GM12878 (cell line): ENCODE measurements at regions not wholly inside any gene's neighbourhood (a gene's known extent, or its start where the extent isn't known, plus 50 kb on each side); places are given as distances from the start of the nearest gene placed in this dataset.
A peak's percentile ranks its signal among the peaks of the same experiment; 100 is the strongest.

ENCODE experiments used
- FOXK2 ChIP-seq: fragments of 450-650 bp; IDR thresholded peaks from 2 replicates; pipeline ENCODE4 v1.6.1; 2017; ENCODE audit warnings: mild to moderate bottlenecking, moderate library complexity
- IKZF1 ChIP-seq: fragments of 450-650 bp; conservative IDR thresholded peaks from 2 replicates; pipeline ENCODE4 v1.6.1; 2017; ENCODE audit warnings: antibody characterized with exemption, mild to moderate bottlenecking
- IKZF2 ChIP-seq, 2 experiments: fragments of 450-650 bp; IDR thresholded peaks; 2 replicates each; pipeline ENCODE4 v1.6.1; 2017; ENCODE audit warnings: mild to moderate bottlenecking in 2 of 2, moderate library complexity in 2 of 2
- MYC ChIP-seq: IDR thresholded peaks from 2 replicates; pipeline ENCODE4 v1.6.1; 2011; ENCODE audit warnings: mild to moderate bottlenecking, low read length, moderate library complexity, inconsistent platforms; ENCODE audit not compliant: insufficient read depth, insufficient replicate concordance, insufficient read length, severe bottlenecking
- POU2F2 ChIP-seq: IDR thresholded peaks from 3 replicates; pipeline ENCODE4 v1.6.1; 2011; ENCODE audit warnings: low read depth, mild to moderate bottlenecking, low read length, borderline replicate concordance
- RUNX3 ChIP-seq: IDR thresholded peaks from 2 replicates; pipeline ENCODE4 v1.6.1; 2012; ENCODE audit warnings: low read length, inconsistent platforms
- ZNF217 ChIP-seq: fragments of 450-650 bp; IDR thresholded peaks from 2 replicates; pipeline ENCODE4 v1.6.1; 2017; ENCODE audit warnings: antibody characterized with exemption, mild to moderate bottlenecking
- ZSCAN29 ChIP-seq: fragments of 450-650 bp; IDR thresholded peaks from 2 replicates; pipeline ENCODE4 v1.6.1; 2017; ENCODE audit warnings: mild to moderate bottlenecking, moderate library complexity
- TF ChIP-seq, protein P1 (sequence below), 3 experiments: IDR thresholded peaks in 2 of 3; conservative IDR thresholded peaks in 1 of 3; 2 replicates each; pipeline ENCODE4 v1.5.1; 2011; ENCODE audit warnings: low read depth in 3 of 3, low read length in 3 of 3, mild to moderate bottlenecking in 3 of 3, control low read depth in 2 of 3, moderate library complexity in 2 of 3, inconsistent platforms in 1 of 3, mixed read lengths in 1 of 3; ENCODE audit not compliant: control insufficient read depth in 2 of 3, insufficient read depth in 1 of 3; ENCODE audit errors: extremely low read depth in 1 of 3
- TF ChIP-seq, protein P2 (sequence below): IDR thresholded peaks from 2 replicates; pipeline ENCODE4 v1.6.1; 2011; ENCODE audit warnings: mild to moderate bottlenecking, low read depth, low read length, moderate library complexity; ENCODE audit not compliant: insufficient replicate concordance

DNA sequence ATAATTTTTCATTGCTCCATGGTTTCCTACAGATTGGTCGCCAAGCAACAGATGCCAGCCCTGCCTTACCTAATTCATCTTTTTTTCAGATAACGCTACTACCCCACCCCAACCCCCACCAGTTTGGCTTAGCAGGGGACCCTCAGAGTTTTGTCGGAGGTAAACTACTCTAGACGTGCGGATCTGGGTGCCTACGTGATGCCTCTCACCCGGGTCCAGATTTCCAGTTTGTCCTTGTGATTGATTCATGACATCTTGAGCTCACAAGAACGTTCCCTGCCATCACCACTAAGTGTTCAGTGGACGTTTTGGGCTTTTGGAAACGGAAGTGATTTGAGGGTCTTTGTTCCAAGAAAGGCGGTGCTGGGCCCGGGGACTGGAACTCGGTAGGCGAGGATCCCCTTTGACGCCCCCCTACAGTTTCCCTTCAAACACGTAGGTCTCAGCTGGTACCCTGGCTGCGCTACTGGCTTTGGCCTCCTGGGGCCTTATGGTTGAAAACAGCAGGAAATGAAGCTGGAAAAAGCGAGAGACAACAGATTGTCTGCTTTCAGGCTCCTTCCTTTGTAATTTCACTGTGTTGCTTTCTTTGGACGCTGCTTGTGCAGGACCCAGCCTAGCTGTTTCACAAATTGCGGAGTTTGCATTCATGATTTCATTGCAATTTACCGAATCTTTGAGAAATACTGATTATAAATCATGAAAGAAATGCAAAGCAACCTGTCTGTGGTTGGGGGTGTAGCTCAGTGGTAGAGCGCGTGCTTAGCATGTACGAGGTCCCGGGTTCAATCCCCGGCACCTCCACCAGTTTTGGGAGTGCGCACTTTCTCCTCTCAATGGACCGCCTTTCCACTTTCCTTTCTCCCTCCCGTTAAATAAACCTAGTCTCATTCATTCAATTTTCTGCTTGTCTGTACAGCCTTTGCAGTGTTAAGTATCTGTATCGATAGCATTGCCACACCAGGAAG is 81.0 kb downstream of the GPX5 start (continued):
- TF ChIP-seq IKZF2 (IDR thresholded peaks at IDR 0.05) (peak in 1 of 2 experiments; percentile 25; a peak in 1 of 4 replicates), ZNF217 (no peak), IKZF1 (0 out of 2 replicates have a peak, but pooled peaks have one; percentile 9), FOXK2 (0 out of 2 replicates have a peak, but pooled peaks have one; percentile 16), RUNX3 (peak; percentile 88), MYC (no peak), POU2F2 (0 out of 3 replicates have a peak, but pooled peaks have one; percentile 49), ZSCAN29 (peak; percentile 75; the same call in 1 of the 2 replicates)
- TF ChIP-seq, protein P1, sequence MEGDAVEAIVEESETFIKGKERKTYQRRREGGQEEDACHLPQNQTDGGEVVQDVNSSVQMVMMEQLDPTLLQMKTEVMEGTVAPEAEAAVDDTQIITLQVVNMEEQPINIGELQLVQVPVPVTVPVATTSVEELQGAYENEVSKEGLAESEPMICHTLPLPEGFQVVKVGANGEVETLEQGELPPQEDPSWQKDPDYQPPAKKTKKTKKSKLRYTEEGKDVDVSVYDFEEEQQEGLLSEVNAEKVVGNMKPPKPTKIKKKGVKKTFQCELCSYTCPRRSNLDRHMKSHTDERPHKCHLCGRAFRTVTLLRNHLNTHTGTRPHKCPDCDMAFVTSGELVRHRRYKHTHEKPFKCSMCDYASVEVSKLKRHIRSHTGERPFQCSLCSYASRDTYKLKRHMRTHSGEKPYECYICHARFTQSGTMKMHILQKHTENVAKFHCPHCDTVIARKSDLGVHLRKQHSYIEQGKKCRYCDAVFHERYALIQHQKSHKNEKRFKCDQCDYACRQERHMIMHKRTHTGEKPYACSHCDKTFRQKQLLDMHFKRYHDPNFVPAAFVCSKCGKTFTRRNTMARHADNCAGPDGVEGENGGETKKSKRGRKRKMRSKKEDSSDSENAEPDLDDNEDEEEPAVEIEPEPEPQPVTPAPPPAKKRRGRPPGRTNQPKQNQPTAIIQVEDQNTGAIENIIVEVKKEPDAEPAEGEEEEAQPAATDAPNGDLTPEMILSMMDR (IDR thresholded peaks at IDR 0.05 in 2 of 3, conservative IDR thresholded peaks at IDR 0.05 in 1 of 3; ENCODE audit: control insufficient read depth in 2 of 3, extremely low read depth in 1 of 3, insufficient read depth in 1 of 3, low read depth in 3 of 3, low read length in 3 of 3): peak in 2 of 3 experiments; percentile 30 to 40; a peak in 4 of 6 replicates
- TF ChIP-seq, protein P2, sequence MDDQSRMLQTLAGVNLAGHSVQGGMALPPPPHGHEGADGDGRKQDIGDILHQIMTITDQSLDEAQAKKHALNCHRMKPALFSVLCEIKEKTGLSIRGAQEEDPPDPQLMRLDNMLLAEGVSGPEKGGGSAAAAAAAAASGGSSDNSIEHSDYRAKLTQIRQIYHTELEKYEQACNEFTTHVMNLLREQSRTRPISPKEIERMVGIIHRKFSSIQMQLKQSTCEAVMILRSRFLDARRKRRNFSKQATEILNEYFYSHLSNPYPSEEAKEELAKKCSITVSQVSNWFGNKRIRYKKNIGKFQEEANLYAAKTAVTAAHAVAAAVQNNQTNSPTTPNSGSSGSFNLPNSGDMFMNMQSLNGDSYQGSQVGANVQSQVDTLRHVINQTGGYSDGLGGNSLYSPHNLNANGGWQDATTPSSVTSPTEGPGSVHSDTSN: peak; percentile 19
